Mammary epithelial cell (primary cell): ENCODE measurements at regions not wholly inside any gene's neighbourhood (a gene's known extent, or its start where the extent isn't known, plus 50 kb on each side); places are given as distances from the start of the nearest gene placed in this dataset.

ENCODE experiments used
- CTCF ChIP-seq, 2 donors: IDR thresholded peaks in 1 of 2; conservative IDR thresholded peaks in 1 of 2; 2 replicates each; pipeline ENCODE4 v1.5.1; 2011 to 2012; ENCODE audit warnings: inconsistent platforms in 2 of 2, low read length in 2 of 2, mild to moderate bottlenecking in 2 of 2, control low read depth in 1 of 2, low read depth in 1 of 2; ENCODE audit not compliant: insufficient read depth in 1 of 2; ENCODE audit errors: extremely low read depth in 1 of 2
- EZH2 ChIP-seq: IDR thresholded peaks from 2 replicates; pipeline ENCODE4 v1.6.1; 2012; ENCODE audit warnings: low read length, inconsistent platforms, borderline replicate concordance

GRCh38 chr3:68207327-68207726 lies 552.9 kb upstream of the SUCLG2 start:
- TF ChIP-seq CTCF (conservative IDR thresholded peaks at IDR 0.05 in 1 of 2, IDR thresholded peaks at IDR 0.05 in 1 of 2; ENCODE audit: extremely low read depth in 1 of 2, insufficient read depth in 1 of 2, low read depth in 1 of 2, low read length in 2 of 2) (no peak), EZH2 (no peak)
